Adrenal gland (tissue), 5 donors: ENCODE measurements at regions not wholly inside any gene's neighbourhood (a gene's known extent, or its start where the extent isn't known, plus 50 kb on each side); places are given as distances from the start of the nearest gene placed in this dataset.

ENCODE experiments used
- CTCF ChIP-seq, 6 experiments: fragments of 450-650 bp in 4 of 6; fragments of 200-600 bp in 2 of 6; sonication (generic) in 1 of 6; IDR thresholded peaks; 1 replicate in 5 of 6; 2 replicates in 1 of 6; pipeline versions ENCODE4 v1.5.1 to v1.8.0; 2016 to 2021; ENCODE audit warnings: antibody characterized with exemption in 6 of 6, mild to moderate bottlenecking in 2 of 6, moderate library complexity in 1 of 6
- POLR2A ChIP-seq, 2 donors: fragments of 450-650 bp; IDR thresholded peaks; one replicate each; pipeline ENCODE4 v1.6.1; 2017; ENCODE audit warnings: antibody characterized with exemption in 2 of 2, mild to moderate bottlenecking in 2 of 2, moderate library complexity in 1 of 2
- donor health status: DM: no; HTN: no; CAD: no.

- TF ChIP-seq CTCF (IDR thresholded peaks at IDR 0.05) (no peak), POLR2A (IDR thresholded peaks at IDR 0.05) (no peak)
Measured at GRCh38 chr4:77505958-77506319, 99.7 kb upstream of the CXCL13 start.
